ENCODE measurements at regions not wholly inside any gene's neighbourhood (a gene's known extent, or its start where the extent isn't known, plus 50 kb on each side); places are given as distances from the start of the nearest gene placed in this dataset.

- no peak for DNase-seq
Measured at GRCh38 chr20:42020316-42020715, 402.1 kb upstream of the CHD6 start.

- DNase-seq, result no peak
Measured at GRCh38 chr20:42018979-42019378, 400.8 kb upstream of the CHD6 start.

- DNase-seq, result no peak
Measured at GRCh38 chr20:42010090-42010489, 391.9 kb upstream of the CHD6 start.

DNA sequence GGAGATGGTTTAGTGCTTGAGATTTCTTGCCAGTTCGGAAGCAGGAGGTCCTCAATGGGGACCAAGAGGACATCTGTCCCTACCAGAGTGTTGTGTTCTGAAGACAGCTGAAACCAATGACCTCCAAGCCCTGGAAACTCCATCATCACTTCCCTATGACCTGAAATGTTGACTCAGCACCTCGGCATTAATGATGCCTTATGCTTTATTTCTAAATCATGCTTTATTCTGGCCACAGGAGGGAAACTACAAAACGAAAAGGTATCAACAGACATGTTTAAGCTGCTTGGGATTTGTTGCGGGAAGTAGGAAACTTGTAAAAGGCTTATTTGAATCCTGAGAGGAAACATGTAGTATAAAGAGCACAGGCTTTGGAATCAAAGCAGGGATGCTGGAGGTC, 389.1 kb upstream of the CHD6 start:
- DNase-seq, result no peak

- no peak for DNase-seq
Measured at GRCh38 chr20:42005211-42005610, 387.0 kb upstream of the CHD6 start.

- DNase-seq, result no peak
Measured at GRCh38 chr20:42003380-42003779, 385.2 kb upstream of the CHD6 start.

DNA sequence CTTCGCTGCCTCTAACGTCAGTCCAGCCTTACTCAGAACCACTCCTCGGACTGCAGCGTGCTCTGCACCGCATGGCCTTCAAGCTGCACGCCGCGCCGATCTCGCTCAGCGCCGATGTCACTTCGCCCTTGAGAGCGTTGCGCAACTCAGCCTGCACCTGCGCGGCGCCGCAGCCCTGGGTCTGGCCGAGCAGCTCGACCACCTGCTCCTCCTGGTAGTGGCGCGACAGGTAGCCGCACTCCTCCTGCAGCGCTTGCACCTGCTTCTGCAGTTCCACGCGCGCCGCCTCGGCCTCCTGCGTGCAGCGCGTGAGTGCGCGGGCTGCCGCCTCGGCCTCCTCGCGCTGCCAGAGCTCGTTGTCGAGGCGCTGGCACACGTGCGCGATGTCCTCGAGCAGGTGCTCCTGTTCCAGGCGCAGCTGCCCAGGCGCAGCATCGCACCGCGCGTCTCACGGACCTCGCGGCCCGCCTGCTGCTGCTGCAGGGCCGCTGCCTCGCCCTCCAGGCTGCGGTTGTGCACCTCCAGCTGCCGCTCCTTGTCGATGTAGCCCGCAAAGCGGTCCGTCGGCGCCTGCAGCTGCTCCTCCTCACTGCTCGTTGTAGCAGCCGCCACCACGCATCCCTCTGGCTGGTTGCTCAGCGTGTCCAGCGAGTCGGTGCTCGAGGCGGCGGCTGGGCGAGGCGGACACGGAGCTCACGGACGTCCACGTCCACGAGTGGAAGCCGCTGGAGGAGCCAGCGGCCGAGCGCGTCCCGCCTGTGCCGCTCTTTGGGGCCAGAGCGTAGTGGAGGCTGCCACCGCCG, 380.6 kb upstream of the CHD6 start:
- no peak for DNase-seq

GRCh38 chr20:41996951-41997350, 378.8 kb upstream of the CHD6 start:
- DNase-seq, result no peak

GRCh38 chr20:41992481-41992880, 374.3 kb upstream of the CHD6 start:
- no peak for DNase-seq

GRCh38 chr20:41991412-41991811, 373.2 kb upstream of the CHD6 start:
- DNase-seq, result no peak

DNA sequence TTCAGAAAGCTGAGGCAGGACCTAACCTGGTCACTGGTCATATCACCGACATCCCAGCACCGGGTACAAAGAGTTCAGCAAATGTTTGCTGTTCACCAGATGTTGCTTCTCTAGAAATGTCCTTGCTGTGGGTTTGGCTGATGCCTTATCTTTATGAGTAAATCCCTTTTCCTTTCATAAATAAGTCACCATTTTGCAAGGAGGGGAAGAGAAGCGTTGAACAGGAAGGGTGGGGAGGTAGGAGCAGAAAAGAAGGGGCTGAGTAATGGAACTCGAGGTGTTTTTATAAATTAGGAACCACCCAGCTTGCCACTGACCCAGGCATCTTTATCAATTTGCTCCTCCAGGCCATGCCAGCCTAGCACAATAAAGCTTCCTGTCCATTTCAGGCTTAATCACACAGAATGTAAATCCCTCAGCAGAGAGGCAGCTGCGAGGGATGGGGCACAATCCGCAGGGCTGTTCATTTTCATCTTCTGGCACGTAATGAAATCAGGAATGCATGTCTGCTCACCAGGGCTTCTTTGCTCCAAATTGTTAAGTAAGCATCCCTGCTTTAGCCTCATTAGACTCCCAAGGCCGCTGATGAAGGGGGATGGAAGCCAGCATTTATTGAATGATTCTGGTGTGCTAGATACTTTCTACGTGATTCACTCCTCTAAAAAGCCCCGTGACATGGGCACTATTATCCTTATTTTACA, 371.9 kb upstream of the CHD6 start:
- no peak for DNase-seq

DNA sequence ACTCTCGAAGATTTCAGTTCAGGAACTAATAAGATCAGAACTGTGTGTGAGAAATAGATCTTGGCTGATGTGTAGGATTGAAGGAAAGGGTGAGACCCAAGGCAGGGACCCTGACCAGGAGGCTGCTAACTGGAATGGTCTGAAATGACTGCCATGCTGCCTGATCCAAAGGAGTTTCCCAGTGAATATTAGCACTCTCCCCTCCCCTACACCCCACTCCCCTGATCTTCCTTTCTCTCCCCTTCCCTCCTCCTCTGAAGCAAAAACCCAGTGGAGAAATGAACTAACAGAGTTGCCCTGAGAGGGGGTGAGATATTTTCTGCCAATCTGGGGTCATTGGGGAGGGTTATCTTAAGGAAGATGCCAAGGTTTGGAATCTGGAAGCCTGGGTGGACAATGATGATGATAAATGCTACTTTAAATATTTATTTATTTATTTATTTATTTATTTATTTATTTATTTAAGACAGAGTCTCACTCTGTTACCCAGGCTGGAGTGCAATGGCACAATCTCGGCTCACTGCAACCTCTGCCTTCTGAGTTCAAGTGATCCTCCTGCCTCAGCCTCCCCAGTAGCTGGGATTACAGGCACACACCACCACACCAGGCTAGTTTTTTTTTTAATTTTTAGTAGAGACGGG, 371.0 kb upstream of the CHD6 start:
- no peak for DNase-seq

GRCh38 chr20:41984031-41984430, 365.9 kb upstream of the CHD6 start:
- no peak for DNase-seq

- DNase-seq, result no peak
Measured at GRCh38 chr20:41983159-41983558, 365.0 kb upstream of the CHD6 start.

- no peak for DNase-seq
Measured at GRCh38 chr20:41981746-41982145, 363.6 kb upstream of the CHD6 start.

DNA sequence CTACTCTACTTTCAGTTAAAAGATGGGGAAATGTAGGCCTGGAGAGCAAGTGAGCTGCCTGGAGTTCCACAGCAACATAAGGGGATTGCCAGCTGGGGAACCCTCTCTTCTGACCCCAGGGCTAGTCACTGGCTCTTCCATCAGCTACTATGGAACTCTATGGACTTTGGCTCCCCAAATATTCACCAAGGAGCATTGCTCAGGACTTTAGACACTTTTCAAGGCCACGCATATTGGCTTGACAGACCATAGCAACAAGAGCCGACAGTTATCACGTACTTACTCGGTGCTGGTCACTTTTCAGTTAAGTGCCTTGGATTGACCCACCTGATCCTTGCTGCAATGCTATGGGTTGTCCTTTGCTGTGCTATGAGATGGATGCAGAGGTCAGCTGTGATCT, 360.7 kb upstream of the CHD6 start:
- DNase-seq, result no peak

DNA sequence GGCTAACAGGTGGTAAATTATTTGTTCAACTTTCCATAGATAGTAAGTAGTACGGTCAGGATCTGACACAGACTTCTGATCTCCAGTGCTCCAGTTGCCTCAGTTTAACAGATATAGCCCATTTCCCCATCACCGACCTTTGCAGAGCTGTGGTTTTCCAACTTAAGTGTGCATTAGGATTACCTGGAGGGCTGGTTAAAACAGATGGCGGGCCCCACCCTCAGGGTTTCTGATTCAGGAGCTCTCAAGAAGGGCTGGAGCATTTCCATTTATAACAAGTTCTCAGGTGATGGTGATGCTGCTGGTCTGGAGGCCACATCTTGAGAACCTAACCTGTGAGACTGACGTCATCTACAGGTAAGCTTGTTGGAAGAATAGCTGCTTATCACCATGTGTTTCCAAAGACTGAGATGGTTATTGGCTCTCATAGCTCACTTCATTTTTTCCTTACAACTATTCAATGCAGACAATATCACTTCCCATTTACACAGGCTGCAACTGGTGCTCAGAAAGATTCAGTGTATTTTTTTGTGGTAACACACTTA, 360.1 kb upstream of the CHD6 start:
- DNase-seq, result no peak

DNA sequence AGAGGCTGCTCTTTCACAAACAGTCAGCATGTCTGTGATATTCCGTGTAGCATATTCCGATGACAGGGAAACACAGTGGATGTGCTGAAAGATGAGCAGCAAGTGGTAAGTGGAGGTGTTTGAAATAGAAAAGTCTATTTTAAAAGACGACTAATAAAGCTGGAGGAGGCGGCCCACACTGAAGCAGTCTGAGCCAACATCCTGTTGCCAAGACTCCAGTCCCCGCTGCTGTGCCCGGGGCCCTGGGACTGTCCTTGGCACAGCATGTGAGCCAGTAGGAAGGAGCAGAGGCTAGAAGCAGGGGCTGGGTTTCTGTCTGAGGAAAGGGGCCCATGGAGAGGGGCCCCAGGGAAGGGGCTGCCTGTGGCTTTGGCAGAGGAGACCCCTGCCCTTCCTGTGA, 351.5 kb upstream of the CHD6 start:
- no peak for DNase-seq

DNA sequence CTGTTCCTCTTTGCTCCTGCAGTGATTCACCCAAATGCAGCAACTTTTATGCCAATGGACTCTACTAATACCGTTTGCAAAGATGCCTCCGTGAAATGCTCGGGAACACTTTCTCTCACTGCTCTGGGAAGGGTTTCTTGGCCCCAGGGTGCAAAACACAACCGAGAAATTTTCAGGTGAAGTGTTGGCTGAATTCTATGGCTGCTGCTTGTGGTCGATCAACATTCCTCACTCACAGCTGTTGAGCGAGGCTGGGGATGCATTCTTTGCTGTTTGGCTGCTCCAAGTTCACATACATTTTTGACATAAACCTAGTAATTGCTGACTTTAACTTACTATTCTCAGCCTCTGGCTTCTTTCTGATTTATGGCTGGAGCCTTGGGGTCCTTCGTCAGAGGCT, 342.0 kb upstream of the CHD6 start:
- no peak for DNase-seq

GRCh38 chr20:41958391-41958790, 340.2 kb upstream of the CHD6 start:
- no peak for DNase-seq

DNA sequence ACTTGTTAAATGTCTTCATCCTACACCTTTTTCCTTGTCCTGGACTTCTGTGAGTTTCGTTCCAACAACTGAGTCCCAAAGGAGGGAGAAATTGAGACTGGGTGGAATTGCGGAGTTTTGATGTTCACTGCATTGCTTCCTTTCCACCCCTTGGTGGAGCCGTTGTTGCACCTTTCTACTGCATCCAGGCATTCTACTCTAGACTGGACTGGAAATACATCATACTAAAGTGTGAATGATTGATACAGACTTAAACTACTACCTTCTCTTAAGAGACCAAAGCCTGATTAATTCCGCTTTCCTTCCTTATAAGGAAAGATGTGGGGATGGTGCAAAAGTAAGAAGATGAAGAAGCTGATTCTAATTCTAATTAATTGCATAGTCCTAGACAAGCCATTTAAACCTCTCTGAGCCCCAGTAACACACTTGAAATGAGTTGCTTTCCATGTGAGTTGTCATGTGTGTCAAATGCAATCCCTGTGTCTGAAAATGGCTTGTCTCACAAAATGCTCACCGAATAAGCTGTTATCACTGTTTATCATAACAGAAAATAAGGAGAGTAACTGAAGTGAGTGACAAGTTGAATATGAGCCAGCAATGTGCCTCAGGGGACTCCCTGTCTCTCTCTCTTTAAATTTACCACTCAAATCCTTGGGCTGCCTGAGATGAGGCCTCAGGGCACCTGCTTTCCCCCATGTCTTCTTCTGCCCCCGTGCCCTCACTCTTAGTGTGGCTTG, 338.3 kb upstream of the CHD6 start:
- no peak for DNase-seq

- no peak for DNase-seq
Measured at GRCh38 chr20:41952166-41952565, 334.0 kb upstream of the CHD6 start.

GRCh38 chr20:41951615-41952014, 333.4 kb upstream of the CHD6 start:
- no peak for DNase-seq

Measured in activated naive CD4-positive, alpha-beta T cell treated with anti-CD3 and anti-CD28 coated beads, Interleukin-2, amount 50 U/mL, for 16 hours (primary cell).